ENCODE measurements at regions not wholly inside any gene's neighbourhood (a gene's known extent, or its start where the extent isn't known, plus 50 kb on each side); places are given as distances from the start of the nearest gene placed in this dataset.
A peak's percentile ranks its signal among the peaks of the same experiment; 100 is the strongest.

GRCh38 chr11:34775417-34775888 lies 140.7 kb downstream of the APIP start:
- Histone ChIP-seq H3K27ac (ENCODE audit: low read depth, low read length) (no peak overlapping the region), H3K4me1 (ENCODE audit: insufficient read depth, low read length) (peaks cover 2% of the 10 kb centered on the region), H3K36me3 (ENCODE audit: insufficient read depth, low read length) (no peaks in the 10 kb centered on the region), H3K4me2 (ENCODE audit: low read length) (no peak overlapping the region), H3K9me3 (ENCODE audit: insufficient read depth, low read depth, low read length) (no peaks in the 10 kb centered on the region), H3K9ac (ENCODE audit: low read length) (no peak overlapping the region), H3K4me3 (ENCODE audit: insufficient read depth, low read depth, low read length) (no peak overlapping the region), H2AFZ (ENCODE audit: low read depth, low read length) (no peak overlapping the region), H3K79me2 (ENCODE audit: insufficient read depth, low read length) (no peaks in the 10 kb centered on the region), H4K20me1 (ENCODE audit: insufficient read depth, low read length) (no peaks in the 10 kb centered on the region), H3K27me3 (ENCODE audit: insufficient read depth, low read length) (no peaks in the 10 kb centered on the region)
- Mint-ChIP-seq H3K27me3 (ENCODE audit: low read depth, unreplicated experiment) (no peaks in the 10 kb centered on the region), H3K9me3 (ENCODE audit: unreplicated experiment) (no peaks in the 10 kb centered on the region), H3K36me3 (ENCODE audit: low read depth, unreplicated experiment) (no peaks in the 10 kb centered on the region), H3K27ac (ENCODE audit: unreplicated experiment) (no peak overlapping the region), H3K4me3 (ENCODE audit: unreplicated experiment) (no peak overlapping the region), H3K4me1 (ENCODE audit: low read depth, unreplicated experiment) (no peaks in the 10 kb centered on the region)
- FAIRE-seq, result no peak
- DNase-seq (ENCODE audit: low read depth), result no peak
- TF ChIP-seq CTCF (IDR thresholded peaks at IDR 0.05; ENCODE audit: insufficient read depth, low read depth, low read length), result no peak
- TF ChIP-seq EZH2 (IDR thresholded peaks at IDR 0.05; ENCODE audit: insufficient read depth, low read length), result no peak

GRCh38 chr11:34774604-34775003 lies 141.6 kb downstream of the APIP start:
- H3K36me3 Mint-ChIP-seq (ENCODE audit: low read depth, unreplicated experiment), result no peaks in the 10 kb centered on the region
- no peak overlapping the region for H3K9ac ChIP-seq (ENCODE audit: low read length)
- no peak overlapping the region for H3K27ac ChIP-seq (ENCODE audit: low read depth, low read length)
- H2AFZ ChIP-seq (ENCODE audit: low read depth, low read length), result no peak overlapping the region
- DNase-seq (ENCODE audit: low read depth), result no peak
- no peaks in the 10 kb centered on the region for H3K79me2 ChIP-seq (ENCODE audit: insufficient read depth, low read length)
- H3K9me3 Mint-ChIP-seq (ENCODE audit: unreplicated experiment), result no peaks in the 10 kb centered on the region
- H3K9me3 ChIP-seq (ENCODE audit: insufficient read depth, low read depth, low read length), result no peaks in the 10 kb centered on the region
- no peaks in the 10 kb centered on the region for H3K4me1 Mint-ChIP-seq (ENCODE audit: low read depth, unreplicated experiment)
- no peak overlapping the region for H3K4me3 Mint-ChIP-seq (ENCODE audit: unreplicated experiment)
- no peaks in the 10 kb centered on the region for H4K20me1 ChIP-seq (ENCODE audit: insufficient read depth, low read length)
- H3K4me1 ChIP-seq (ENCODE audit: insufficient read depth, low read length), result peaks cover 2% of the 10 kb centered on the region
- H3K27ac Mint-ChIP-seq (ENCODE audit: unreplicated experiment), result no peak overlapping the region
- H3K4me3 ChIP-seq (ENCODE audit: insufficient read depth, low read depth, low read length), result no peak overlapping the region
- H3K27me3 Mint-ChIP-seq (ENCODE audit: low read depth, unreplicated experiment), result no peaks in the 10 kb centered on the region
- H3K36me3 ChIP-seq (ENCODE audit: insufficient read depth, low read length), result no peaks in the 10 kb centered on the region
- TF ChIP-seq CTCF (IDR thresholded peaks at IDR 0.05; ENCODE audit: insufficient read depth, low read depth, low read length), result no peak
- no peak for TF ChIP-seq EZH2 (IDR thresholded peaks at IDR 0.05; ENCODE audit: insufficient read depth, low read length)
- no peak for FAIRE-seq
- H3K27me3 ChIP-seq (ENCODE audit: insufficient read depth, low read length), result no peaks in the 10 kb centered on the region
- H3K4me2 ChIP-seq (ENCODE audit: low read length), result no peak overlapping the region

- H3K27me3 Mint-ChIP-seq (ENCODE audit: low read depth, unreplicated experiment), result no peaks in the 10 kb centered on the region
- H3K4me1 Mint-ChIP-seq (ENCODE audit: low read depth, unreplicated experiment), result no peaks in the 10 kb centered on the region
- H3K79me2 ChIP-seq (ENCODE audit: insufficient read depth, low read length), result no peaks in the 10 kb centered on the region
- H3K27ac ChIP-seq (ENCODE audit: low read depth, low read length), result no peak overlapping the region
- H3K27me3 ChIP-seq (ENCODE audit: insufficient read depth, low read length), result no peaks in the 10 kb centered on the region
- H4K20me1 ChIP-seq (ENCODE audit: insufficient read depth, low read length), result no peaks in the 10 kb centered on the region
- H3K9ac ChIP-seq (ENCODE audit: low read length), result no peak overlapping the region
- H2AFZ ChIP-seq (ENCODE audit: low read depth, low read length), result no peak overlapping the region
- FAIRE-seq (no peak), DNase-seq (ENCODE audit: low read depth) (peak; percentile 81)
- no peaks in the 10 kb centered on the region for H3K9me3 ChIP-seq (ENCODE audit: insufficient read depth, low read depth, low read length)
- H3K4me1 ChIP-seq (ENCODE audit: insufficient read depth, low read length), result peaks cover 2% of the 10 kb centered on the region
- no peaks in the 10 kb centered on the region for H3K36me3 ChIP-seq (ENCODE audit: insufficient read depth, low read length)
- H3K4me3 ChIP-seq (ENCODE audit: insufficient read depth, low read depth, low read length), result no peak overlapping the region
- no peaks in the 10 kb centered on the region for H3K9me3 Mint-ChIP-seq (ENCODE audit: unreplicated experiment)
- H3K4me2 ChIP-seq (ENCODE audit: low read length), result peak overlapping the region; percentile 5
- no peak overlapping the region for H3K4me3 Mint-ChIP-seq (ENCODE audit: unreplicated experiment)
- H3K27ac Mint-ChIP-seq (ENCODE audit: unreplicated experiment), result no peak overlapping the region
- no peak for TF ChIP-seq CTCF (IDR thresholded peaks at IDR 0.05; ENCODE audit: insufficient read depth, low read depth, low read length)
- no peak for TF ChIP-seq EZH2 (IDR thresholded peaks at IDR 0.05; ENCODE audit: insufficient read depth, low read length)
- H3K36me3 Mint-ChIP-seq (ENCODE audit: low read depth, unreplicated experiment), result no peaks in the 10 kb centered on the region
These were observed 142.4 kb downstream of the APIP start for GRCh38 chr11:34773826-34774225.

All from astrocyte (in vitro differentiated cells and primary cell).